Amniotic epithelial cell (primary cell): ENCODE measurements at regions not wholly inside any gene's neighbourhood (a gene's known extent, or its start where the extent isn't known, plus 50 kb on each side); places are given as distances from the start of the nearest gene placed in this dataset.

ENCODE experiments used
- DNase-seq: peaks from one replicate; pipeline ENCODE4 v3.0.0-alpha.2; 2010; ENCODE audit warnings: low read depth

GRCh38 chr1:81435175-81435574, 365.6 kb upstream of the ADGRL2 start:
- DNase-seq: no peak

- no peak for DNase-seq
Measured at GRCh38 chr1:81433676-81434075, 367.1 kb upstream of the ADGRL2 start.

DNA sequence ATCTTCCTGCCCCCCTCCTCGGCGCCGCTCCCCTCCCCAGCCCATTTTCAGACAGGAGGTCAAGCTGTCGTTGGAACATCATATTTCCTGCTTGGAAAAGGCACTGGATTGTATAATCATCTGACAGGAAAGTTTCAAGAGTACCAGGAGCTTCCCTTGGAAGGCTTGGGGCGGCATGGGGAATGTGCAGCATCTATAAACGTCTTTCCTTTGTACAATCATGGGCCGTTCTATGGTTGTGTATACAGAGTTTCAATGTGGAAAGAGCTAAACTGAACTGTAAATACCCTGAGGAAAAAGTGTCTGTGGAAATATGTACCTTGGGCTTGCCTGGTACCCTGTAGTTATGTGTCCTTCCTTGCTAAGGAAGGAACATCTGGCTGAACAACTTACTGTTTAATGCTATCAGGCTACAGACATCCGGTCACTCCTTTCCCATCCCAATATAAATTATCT, 368.1 kb upstream of the ADGRL2 start:
- DNase-seq: no peak

DNA sequence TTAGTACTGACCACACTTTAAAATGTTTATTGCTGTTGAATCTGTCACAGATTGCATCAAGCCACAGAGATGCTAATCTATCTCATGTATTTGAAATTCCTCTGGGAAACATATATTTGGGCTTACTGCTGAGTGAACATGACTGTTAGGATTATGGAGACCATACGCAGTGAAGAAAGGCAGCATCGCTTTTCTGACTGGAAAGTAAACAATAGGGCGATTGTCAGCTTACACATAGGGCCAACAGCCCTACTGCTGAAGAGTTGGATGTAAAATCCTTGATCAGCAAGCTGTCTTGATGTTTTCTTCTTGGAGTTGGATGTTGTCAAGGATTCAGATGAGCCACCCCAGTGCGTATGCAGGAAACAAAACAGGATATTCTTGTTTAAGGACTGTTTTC, 368.7 kb upstream of the ADGRL2 start:
- no peak for DNase-seq

GRCh38 chr1:81431624-81432000, 369.1 kb upstream of the ADGRL2 start:
- no peak for DNase-seq

DNA sequence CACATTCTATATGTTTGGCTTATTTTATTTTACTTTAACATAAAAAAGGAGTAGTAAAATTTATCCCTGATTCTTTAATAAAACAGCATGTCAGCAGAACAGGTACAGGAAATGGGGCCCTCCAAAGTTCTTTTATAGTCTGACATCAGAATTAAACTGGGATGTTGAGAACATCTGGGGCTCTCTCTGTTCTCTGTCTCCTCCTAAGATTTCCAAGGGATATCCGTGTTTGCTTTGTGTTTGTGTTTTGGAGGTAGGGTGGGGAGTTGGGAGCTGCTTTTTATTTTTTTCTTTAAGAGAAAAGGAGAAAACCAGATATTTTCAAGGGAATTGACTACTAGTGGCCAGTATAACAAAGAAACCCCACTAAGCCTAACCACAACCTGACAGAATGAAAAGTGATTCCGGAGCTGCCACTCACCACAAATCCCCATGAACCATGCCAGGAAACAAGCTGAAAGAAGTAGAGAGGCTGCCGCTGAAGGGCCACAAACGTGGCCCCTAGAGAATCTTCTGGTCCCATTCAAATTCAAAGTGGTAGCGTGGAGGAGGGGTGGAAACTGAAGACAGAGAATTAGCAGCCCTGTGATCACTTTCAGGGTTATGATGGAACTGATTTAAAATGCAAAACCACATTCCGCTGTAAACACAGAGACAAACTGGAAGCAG, 369.6 kb upstream of the ADGRL2 start:
- no peak for DNase-seq

DNA sequence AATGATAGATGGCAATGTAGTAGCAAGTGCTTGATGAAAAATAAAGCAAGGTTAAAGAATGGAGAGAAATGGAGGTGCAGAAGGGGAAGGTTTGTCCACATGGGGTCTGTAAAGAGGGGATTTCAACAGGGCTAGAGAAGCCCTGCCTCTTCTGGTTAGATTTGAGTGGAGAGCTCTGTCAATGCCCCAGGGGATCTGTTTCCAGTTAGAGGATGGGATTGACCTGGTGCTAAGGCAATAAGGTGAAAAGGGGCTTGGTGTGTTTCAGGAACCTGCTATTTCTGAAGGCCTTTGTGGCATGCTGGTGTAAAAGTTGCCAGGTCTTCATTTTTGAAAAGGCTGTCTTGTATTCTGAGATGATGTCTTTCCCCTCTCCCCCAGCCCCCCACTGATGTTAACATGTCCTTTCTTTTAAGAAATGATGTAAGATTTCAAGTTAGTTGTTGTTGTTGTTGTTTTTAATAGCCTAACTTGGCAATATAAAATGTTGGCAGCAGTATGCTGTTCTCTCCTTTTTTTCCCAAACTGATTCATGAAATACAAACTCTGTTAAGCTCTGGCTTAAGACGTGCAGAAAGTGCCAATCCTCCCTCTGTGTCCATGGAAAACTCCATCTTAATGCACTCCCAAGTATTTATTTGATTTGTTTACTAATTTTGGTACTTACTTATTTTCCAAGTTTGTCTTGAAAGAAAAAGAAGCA, 370.3 kb upstream of the ADGRL2 start:
- no peak for DNase-seq

DNA sequence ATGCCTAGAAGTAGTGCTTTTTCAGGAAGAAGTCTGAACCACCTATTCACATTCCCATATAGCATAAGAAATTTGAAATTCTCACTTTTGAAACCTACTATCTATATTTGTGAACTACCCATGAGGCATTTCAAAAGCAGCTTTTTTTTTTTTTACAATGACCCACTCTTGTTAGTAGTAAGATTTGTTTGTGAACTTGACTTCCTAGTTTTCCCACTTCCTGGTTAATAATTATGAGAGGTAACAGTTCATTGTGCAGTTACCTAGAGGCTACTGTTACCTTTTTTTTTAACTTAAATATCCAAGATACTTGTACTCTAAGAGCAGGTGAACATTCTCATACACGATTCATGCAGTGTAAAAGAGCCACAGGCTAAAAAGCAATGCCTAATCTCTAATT, 371.7 kb upstream of the ADGRL2 start:
- DNase-seq: no peak

DNA sequence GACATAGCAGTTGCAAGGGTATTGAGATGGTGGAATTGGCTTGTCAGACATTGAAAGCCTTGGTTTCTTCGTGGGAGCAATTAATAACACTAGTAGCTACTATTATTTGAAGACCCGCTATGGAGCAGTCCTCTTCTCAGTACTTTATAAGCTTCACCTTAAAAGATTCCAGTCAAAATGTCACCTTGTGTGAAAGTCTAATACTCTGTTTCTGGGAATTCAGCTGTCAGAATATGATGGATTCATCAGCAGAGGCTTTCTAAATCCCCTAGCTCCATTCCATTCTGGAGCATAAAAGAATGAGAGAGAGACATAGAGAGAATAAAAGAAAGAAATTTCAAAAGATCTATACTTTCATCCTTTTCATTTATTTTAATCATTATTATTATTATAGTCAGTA, 375.9 kb upstream of the ADGRL2 start:
- DNase-seq: no peak

DNA sequence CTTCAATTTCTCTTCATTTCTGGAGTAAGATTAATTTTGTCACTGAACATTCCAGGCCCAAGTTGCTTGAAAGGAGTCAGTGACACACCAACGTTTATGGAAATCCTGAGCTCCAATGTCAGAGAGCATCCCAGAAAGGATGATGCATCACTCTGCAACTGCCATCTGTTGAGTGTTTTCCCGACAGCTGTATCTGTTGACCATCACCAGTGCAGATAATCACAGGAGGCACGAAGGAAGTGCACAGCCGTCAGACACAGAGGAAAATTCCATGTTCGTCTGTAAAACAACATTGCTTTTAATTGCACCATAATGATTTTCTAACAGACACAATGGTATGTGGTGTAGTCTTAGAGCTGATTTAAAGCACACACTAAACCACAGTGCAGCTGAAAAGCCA, 376.7 kb upstream of the ADGRL2 start:
- DNase-seq: peak; percentile 74

DNA sequence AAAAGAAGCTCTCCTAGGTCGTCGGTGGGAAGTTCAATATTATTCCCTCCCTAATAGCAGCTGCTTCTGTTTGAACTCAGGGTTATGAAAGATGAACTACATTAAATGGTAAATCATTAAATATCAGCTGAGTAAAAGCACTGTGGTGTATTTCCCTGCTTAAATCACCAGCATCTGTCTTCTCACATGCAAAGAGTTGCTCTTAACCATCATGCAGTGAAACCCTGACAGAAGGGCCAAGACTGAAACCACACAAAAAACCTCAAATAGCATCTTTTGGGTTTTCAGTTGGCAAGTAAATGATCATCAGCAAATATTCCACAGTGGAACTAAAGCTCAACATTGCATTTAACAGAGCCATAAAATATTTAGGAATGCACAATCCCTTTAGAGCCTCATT, 380.0 kb upstream of the ADGRL2 start:
- no peak for DNase-seq

GRCh38 chr1:81414488-81415015, 386.2 kb upstream of the ADGRL2 start:
- peak; percentile 43 for DNase-seq

GRCh38 chr1:81412954-81413353, 387.8 kb upstream of the ADGRL2 start:
- no peak for DNase-seq

GRCh38 chr1:81410941-81411340, 389.8 kb upstream of the ADGRL2 start:
- DNase-seq: no peak

DNA sequence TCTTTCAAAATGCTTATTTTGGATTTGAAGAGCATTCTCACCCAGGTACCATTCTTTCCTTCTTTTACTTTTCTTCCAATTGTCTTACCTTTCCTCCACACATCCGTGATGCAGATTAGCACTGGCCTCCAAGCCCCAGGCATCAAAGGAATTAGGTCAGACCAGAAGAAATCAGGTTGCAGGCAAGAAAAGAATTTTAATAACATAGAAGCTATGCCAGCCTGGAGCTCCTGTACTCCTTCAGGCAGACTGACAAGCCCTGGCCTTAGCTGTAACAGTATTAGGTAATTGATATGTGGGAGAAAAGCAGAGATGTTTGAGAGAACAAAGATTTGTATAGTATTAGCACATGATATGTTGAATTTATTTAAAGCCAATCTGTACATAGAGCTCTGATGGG, 390.4 kb upstream of the ADGRL2 start:
- no peak for DNase-seq

- no peak for DNase-seq
Measured at GRCh38 chr1:81409780-81410274, 390.9 kb upstream of the ADGRL2 start.

DNA sequence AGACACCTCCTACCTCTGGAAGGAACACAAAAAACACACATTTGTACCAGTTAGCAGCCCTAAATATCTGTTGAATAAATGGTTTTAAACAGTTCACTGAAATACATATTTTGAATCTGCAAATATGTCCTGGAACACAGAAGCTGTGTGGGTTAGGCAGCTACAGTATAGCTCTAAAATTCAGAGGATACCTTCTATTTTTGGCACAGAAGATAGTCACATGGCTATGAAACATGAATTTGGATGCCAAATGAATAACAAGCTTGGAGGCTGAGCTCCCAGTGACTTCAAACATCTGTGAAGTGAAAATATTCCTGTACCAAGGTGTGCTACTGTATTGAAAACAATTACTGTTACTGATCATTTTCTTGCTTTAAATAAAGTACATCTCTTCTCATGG, 391.5 kb upstream of the ADGRL2 start:
- no peak for DNase-seq

GRCh38 chr1:81408419-81408818, 392.3 kb upstream of the ADGRL2 start:
- no peak for DNase-seq

GRCh38 chr1:81407000-81407821, 393.5 kb upstream of the ADGRL2 start:
- no peak for DNase-seq

- peak; percentile 3 for DNase-seq
Measured at GRCh38 chr1:81406292-81406999, 394.3 kb upstream of the ADGRL2 start.

- DNase-seq: no peak
Measured at GRCh38 chr1:81398041-81398440, 402.7 kb upstream of the ADGRL2 start.
